ENCODE measurements at regions not wholly inside any gene's neighbourhood (a gene's known extent, or its start where the extent isn't known, plus 50 kb on each side); places are given as distances from the start of the nearest gene placed in this dataset.

GRCh38 chr1:239601108-239601507, 214.7 kb downstream of the CHRM3 start:
- no peak overlapping the region for H3K27ac Mint-ChIP-seq
- H3K4me1 Mint-ChIP-seq, result no peaks in the 10 kb centered on the region
- CTCF ChIA-PET, result no interaction called here
- intact Hi-C loops (cut with DNase I, micrococcal nuclease), result no loop called here
- no peaks in the 10 kb centered on the region for H3K9me3 Mint-ChIP-seq (ENCODE audit: low read depth)
- POLR2A ChIA-PET, result no interaction called here
- no peaks in the 10 kb centered on the region for H3K36me3 Mint-ChIP-seq (ENCODE audit: low read depth)
- ATAC-seq (no peak), DNase-seq (no peak)
- H3K4me3 Mint-ChIP-seq, result no peak overlapping the region
- H3K27me3 Mint-ChIP-seq, result no peaks in the 10 kb centered on the region

GRCh38 chr1:239603530-239603929, 217.2 kb downstream of the CHRM3 start:
- ChIA-PET POLR2A (no interaction called here), CTCF (no interaction called here)

DNA sequence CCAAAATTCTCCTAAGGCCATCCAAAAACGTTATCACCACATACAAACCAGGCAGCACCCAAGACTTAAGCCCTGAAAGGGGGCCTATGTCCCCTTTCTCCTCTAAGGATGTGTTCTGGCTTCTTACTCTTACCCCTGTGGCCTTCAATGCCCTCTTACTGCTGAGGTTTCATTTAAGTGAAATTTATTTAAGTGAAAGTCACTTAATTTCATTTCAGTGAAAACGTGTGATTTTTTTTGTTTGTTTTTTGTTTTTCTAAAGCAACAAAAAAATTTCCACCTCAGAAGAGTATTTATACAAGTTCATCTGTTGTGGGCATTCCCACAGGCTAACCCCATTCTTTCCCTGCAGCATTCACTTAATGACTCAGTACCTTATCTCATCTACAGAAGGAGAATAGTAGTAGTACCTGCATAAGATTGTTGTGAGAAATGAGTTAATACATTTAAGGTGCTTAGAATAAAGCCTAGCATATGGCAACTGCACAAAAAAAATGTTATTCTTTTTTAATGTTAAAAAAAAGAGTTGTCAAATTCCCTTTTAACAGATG, 220.6 kb downstream of the CHRM3 start:
- Mint-ChIP-seq H3K9me3 (ENCODE audit: low read depth) (no peaks in the 10 kb centered on the region), H3K4me1 (no peaks in the 10 kb centered on the region), H3K36me3 (ENCODE audit: low read depth) (no peaks in the 10 kb centered on the region), H3K27ac (no peak overlapping the region), H3K4me3 (no peak overlapping the region), H3K27me3 (no peaks in the 10 kb centered on the region)
- no peak for DNase-seq
- ChIA-PET CTCF (no interaction called here), POLR2A (no interaction called here)
- no peak for ATAC-seq
- intact Hi-C loops (cut with DNase I, micrococcal nuclease), result no loop called here

More at GRCh38 chr1:239603530-239603929, 217.2 kb downstream of the CHRM3 start:
- H3K4me1 Mint-ChIP-seq, result no peaks in the 10 kb centered on the region
- DNase-seq, result no peak
- no peaks in the 10 kb centered on the region for H3K9me3 Mint-ChIP-seq (ENCODE audit: low read depth)
- intact Hi-C loops (cut with DNase I, micrococcal nuclease), result no loop called here
- ATAC-seq, result no peak
- H3K4me3 Mint-ChIP-seq, result no peak overlapping the region
- no peaks in the 10 kb centered on the region for H3K27me3 Mint-ChIP-seq
- no peaks in the 10 kb centered on the region for H3K36me3 Mint-ChIP-seq (ENCODE audit: low read depth)
- no peak overlapping the region for H3K27ac Mint-ChIP-seq

DNA sequence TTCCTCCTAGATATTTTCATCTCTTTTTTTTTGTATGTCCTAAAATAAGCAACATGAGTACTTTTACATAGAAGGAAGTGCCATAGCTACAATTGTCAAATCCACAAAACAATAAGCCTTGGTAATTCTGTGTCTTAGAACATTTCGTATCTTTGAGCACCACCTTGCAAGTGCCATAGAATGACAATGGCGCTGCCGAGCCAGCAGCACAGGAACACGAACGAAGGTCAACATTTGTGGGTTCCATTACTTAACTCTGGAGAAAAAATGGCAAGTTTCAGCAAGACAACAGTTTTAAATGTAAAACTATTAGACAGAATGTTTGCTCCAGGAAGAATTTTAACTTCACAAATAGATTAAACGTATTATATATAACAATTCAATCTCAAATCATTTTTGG, 222.1 kb downstream of the CHRM3 start:
- H3K27ac Mint-ChIP-seq, result no peak overlapping the region
- no peaks in the 10 kb centered on the region for H3K27me3 Mint-ChIP-seq
- no peaks in the 10 kb centered on the region for H3K36me3 Mint-ChIP-seq (ENCODE audit: low read depth)
- H3K4me3 Mint-ChIP-seq, result no peak overlapping the region
- DNase-seq (no peak), ATAC-seq (no peak)
- no peaks in the 10 kb centered on the region for H3K4me1 Mint-ChIP-seq
- intact Hi-C loops (cut with DNase I, micrococcal nuclease), result no loop called here
- ChIA-PET CTCF (interaction anchor here (0.7 kb wide), 1 partner anchor 44 kb away, joined by 3 read pairs; no protein-coding TSS in a partner anchor), POLR2A (no interaction called here)
- H3K9me3 Mint-ChIP-seq (ENCODE audit: low read depth), result no peaks in the 10 kb centered on the region

DNA sequence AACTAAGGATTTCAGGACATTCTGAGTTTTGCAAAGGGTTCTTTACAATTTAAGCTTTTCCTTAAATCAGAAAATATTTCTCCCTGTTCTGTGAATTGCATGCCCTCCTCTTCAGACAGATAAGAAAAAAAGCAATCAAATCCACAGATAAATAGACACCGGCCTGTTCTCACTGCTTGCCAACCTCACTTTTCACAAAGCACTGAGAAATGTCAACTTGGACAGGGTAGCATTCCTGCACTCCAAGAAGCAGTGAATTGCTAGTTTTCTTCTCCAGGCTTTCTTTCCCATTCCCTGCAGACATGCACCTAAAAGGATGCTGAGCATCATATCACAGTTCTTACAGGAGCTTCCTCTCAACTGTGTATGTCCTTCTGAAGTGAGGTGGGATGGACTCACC, 226.0 kb downstream of the CHRM3 start:
- H3K9me3 Mint-ChIP-seq (ENCODE audit: low read depth), result no peaks in the 10 kb centered on the region
- no peaks in the 10 kb centered on the region for H3K27me3 Mint-ChIP-seq
- ATAC-seq (no peak), DNase-seq (no peak)
- intact Hi-C loops (cut with DNase I, micrococcal nuclease), result no loop called here
- POLR2A ChIA-PET, result no interaction called here
- no peaks in the 10 kb centered on the region for H3K36me3 Mint-ChIP-seq (ENCODE audit: low read depth)
- H3K27ac Mint-ChIP-seq, result no peak overlapping the region
- CTCF ChIA-PET, result interaction anchor here (0.6 to 1.1 kb wide), 2 partner anchors 50 to 280 kb away, joined by 3 to 4 read pairs; no protein-coding TSS in a partner anchor
- H3K4me3 Mint-ChIP-seq, result no peak overlapping the region
- H3K4me1 Mint-ChIP-seq, result no peaks in the 10 kb centered on the region

- H3K36me3 Mint-ChIP-seq (ENCODE audit: low read depth), result no peaks in the 10 kb centered on the region
- H3K27ac Mint-ChIP-seq, result no peak overlapping the region
- ATAC-seq, result no peak
- no peaks in the 10 kb centered on the region for H3K4me1 Mint-ChIP-seq
- peaks cover 1% of the 10 kb centered on the region for H3K9me3 Mint-ChIP-seq (ENCODE audit: low read depth)
- CTCF ChIA-PET, result no interaction called here
- intact Hi-C loops (cut with DNase I, micrococcal nuclease), result no loop called here
- DNase-seq, result no peak
- no peak overlapping the region for H3K4me3 Mint-ChIP-seq
- no peaks in the 10 kb centered on the region for H3K27me3 Mint-ChIP-seq
- POLR2A ChIA-PET, result no interaction called here
Observed at GRCh38 chr1:239616673-239617072, 230.3 kb downstream of the CHRM3 start.

DNA sequence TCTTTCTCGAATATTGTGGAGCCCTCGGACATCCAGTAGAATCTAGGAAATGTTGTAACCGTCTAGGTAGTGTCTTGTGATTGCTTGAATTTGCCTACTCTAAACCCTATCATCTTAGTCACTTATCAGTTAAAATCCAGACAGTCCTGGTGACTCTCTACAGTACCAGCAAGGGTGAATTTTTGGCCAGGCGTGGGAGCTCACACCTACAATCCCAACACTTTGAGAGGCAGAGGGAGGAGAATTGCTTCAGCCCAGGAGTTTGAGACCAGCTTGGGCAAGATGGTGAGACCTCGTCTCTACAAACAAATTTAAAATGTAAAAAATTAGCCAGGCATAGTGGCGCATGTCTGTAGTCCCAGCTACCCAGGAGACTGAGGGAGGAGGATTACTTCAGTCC, 230.9 kb downstream of the CHRM3 start:
- H3K4me1 Mint-ChIP-seq, result no peaks in the 10 kb centered on the region
- no peak overlapping the region for H3K4me3 Mint-ChIP-seq
- H3K27me3 Mint-ChIP-seq, result no peaks in the 10 kb centered on the region
- ChIA-PET POLR2A (no interaction called here), CTCF (no interaction called here)
- no peak overlapping the region for H3K27ac Mint-ChIP-seq
- ATAC-seq (no peak), DNase-seq (no peak)
- peaks cover 4% of the 10 kb centered on the region for H3K9me3 Mint-ChIP-seq (ENCODE audit: low read depth)
- no peaks in the 10 kb centered on the region for H3K36me3 Mint-ChIP-seq (ENCODE audit: low read depth)
- intact Hi-C loops (cut with DNase I, micrococcal nuclease), result no loop called here

- no peak overlapping the region for H3K27ac Mint-ChIP-seq
- ATAC-seq (no peak), DNase-seq (no peak)
- H3K4me1 Mint-ChIP-seq, result no peaks in the 10 kb centered on the region
- no peak overlapping the region for H3K4me3 Mint-ChIP-seq
- H3K36me3 Mint-ChIP-seq (ENCODE audit: low read depth), result no peaks in the 10 kb centered on the region
- no peaks in the 10 kb centered on the region for H3K27me3 Mint-ChIP-seq
- H3K9me3 Mint-ChIP-seq (ENCODE audit: low read depth), result peaks cover 6% of the 10 kb centered on the region
- intact Hi-C loops (cut with DNase I, micrococcal nuclease), result no loop called here
- ChIA-PET POLR2A (no interaction called here), CTCF (no interaction called here)
Observed at GRCh38 chr1:239617731-239618130, 231.4 kb downstream of the CHRM3 start.

DNA sequence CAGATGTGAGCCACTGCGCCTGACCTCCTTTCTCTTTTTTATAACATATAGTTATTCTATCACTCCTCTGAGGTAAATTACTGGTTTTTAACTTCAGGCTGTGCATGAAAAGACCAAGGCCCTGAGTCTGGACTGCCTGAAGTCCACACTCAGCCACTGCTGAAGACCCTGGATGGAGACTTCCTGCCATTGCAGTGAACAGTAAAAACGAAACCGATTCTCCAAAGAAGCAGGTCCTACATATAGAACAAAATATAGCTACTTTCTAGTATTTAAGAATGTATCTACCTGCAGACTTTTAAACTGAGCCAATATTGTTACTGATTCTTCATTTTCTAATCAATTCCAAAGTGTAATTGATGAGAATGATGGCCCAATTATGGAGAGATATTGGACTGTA, 232.8 kb downstream of the CHRM3 start:
- ATAC-seq (no peak), DNase-seq (no peak)
- no peak overlapping the region for H3K4me3 Mint-ChIP-seq
- ChIA-PET CTCF (interaction anchor here (0.7 kb wide), 1 partner anchor 238 kb away, joined by 3 read pairs; no protein-coding TSS in a partner anchor), POLR2A (no interaction called here)
- no peaks in the 10 kb centered on the region for H3K27me3 Mint-ChIP-seq
- intact Hi-C loops (cut with DNase I, micrococcal nuclease), result no loop called here
- no peaks in the 10 kb centered on the region for H3K36me3 Mint-ChIP-seq (ENCODE audit: low read depth)
- no peak overlapping the region for H3K27ac Mint-ChIP-seq
- no peaks in the 10 kb centered on the region for H3K4me1 Mint-ChIP-seq
- peaks cover 6% of the 10 kb centered on the region for H3K9me3 Mint-ChIP-seq (ENCODE audit: low read depth)

DNA sequence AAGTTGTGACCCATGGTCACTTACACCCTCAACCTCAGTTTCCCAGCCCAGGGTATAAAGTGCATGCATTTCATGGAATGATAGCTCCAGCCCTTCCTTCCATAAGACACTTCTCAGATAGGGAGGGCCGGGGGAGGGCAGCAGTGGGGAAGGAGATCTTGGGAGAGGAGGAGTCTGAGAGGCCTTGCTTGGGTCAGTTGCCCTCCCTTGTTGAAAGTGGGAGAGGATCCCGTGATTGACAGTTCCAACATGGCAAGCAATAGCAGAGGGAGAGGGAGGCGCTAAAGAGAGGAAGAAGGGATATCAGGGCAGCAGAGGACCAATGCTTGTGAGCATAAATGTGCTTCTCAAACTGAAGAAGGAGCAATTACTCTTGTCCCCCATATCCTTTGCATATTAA, 244.4 kb downstream of the CHRM3 start:
- H3K27me3 Mint-ChIP-seq, result no peaks in the 10 kb centered on the region
- intact Hi-C loops (cut with DNase I, micrococcal nuclease), result no loop called here
- CTCF ChIA-PET, result no interaction called here
- POLR2A ChIA-PET, result no interaction called here
- no peaks in the 10 kb centered on the region for H3K9me3 Mint-ChIP-seq (ENCODE audit: low read depth)
- no peak overlapping the region for H3K4me3 Mint-ChIP-seq
- ATAC-seq (no peak), DNase-seq (no peak)
- no peaks in the 10 kb centered on the region for H3K36me3 Mint-ChIP-seq (ENCODE audit: low read depth)
- no peak overlapping the region for H3K27ac Mint-ChIP-seq
- H3K4me1 Mint-ChIP-seq, result peaks cover 3% of the 10 kb centered on the region

- intact Hi-C loops (cut with DNase I, micrococcal nuclease), result no loop called here
- Mint-ChIP-seq H3K36me3 (ENCODE audit: low read depth) (no peaks in the 10 kb centered on the region), H3K4me1 (peaks cover 3% of the 10 kb centered on the region), H3K27me3 (no peaks in the 10 kb centered on the region), H3K27ac (no peak overlapping the region), H3K4me3 (no peak overlapping the region), H3K9me3 (ENCODE audit: low read depth) (no peaks in the 10 kb centered on the region)
- DNase-seq (no peak), ATAC-seq (no peak)
- POLR2A ChIA-PET, result no interaction called here
- CTCF ChIA-PET, result no interaction called here
Observed at GRCh38 chr1:239633432-239633831, 247.1 kb downstream of the CHRM3 start.

GRCh38 chr1:239635276-239635675, 248.9 kb downstream of the CHRM3 start:
- CTCF ChIA-PET, result interaction anchor here (0.7 kb wide), 1 partner anchor 1026 kb away, joined by 3 read pairs; no protein-coding TSS in a partner anchor

GRCh38 chr1:239636347-239636746, 250.0 kb downstream of the CHRM3 start:
- Mint-ChIP-seq H3K27me3 (no peaks in the 10 kb centered on the region), H3K27ac (no peak overlapping the region), H3K9me3 (ENCODE audit: low read depth) (no peaks in the 10 kb centered on the region), H3K4me1 (peaks cover 2% of the 10 kb centered on the region), H3K4me3 (no peak overlapping the region), H3K36me3 (ENCODE audit: low read depth) (no peaks in the 10 kb centered on the region)
- CTCF ChIA-PET, result no interaction called here
- intact Hi-C loops (cut with DNase I, micrococcal nuclease), result no loop called here
- POLR2A ChIA-PET, result no interaction called here
- DNase-seq, result no peak
- no peak for ATAC-seq

More at GRCh38 chr1:239635276-239635675, 248.9 kb downstream of the CHRM3 start:
- DNase-seq (no peak), ATAC-seq (no peak)
- H3K4me3 Mint-ChIP-seq, result no peak overlapping the region
- H3K27ac Mint-ChIP-seq, result no peak overlapping the region
- no peaks in the 10 kb centered on the region for H3K27me3 Mint-ChIP-seq
- peaks cover 3% of the 10 kb centered on the region for H3K4me1 Mint-ChIP-seq
- intact Hi-C loops (cut with DNase I, micrococcal nuclease), result no loop called here
- no peaks in the 10 kb centered on the region for H3K9me3 Mint-ChIP-seq (ENCODE audit: low read depth)
- POLR2A ChIA-PET, result no interaction called here
- no peaks in the 10 kb centered on the region for H3K36me3 Mint-ChIP-seq (ENCODE audit: low read depth)
